ENCODE measurements at regions not wholly inside any gene's neighbourhood (a gene's known extent, or its start where the extent isn't known, plus 50 kb on each side); places are given as distances from the start of the nearest gene placed in this dataset.

- H3K79me2 ChIP-seq (ENCODE audit: control insufficient read depth, insufficient read depth, low read length, unreplicated experiment): no peaks in the 10 kb centered on the region
- H3K4me1 ChIP-seq (ENCODE audit: control insufficient read depth, insufficient read depth, low read length, unreplicated experiment): no peaks in the 10 kb centered on the region
- H2AFZ ChIP-seq (ENCODE audit: low read length, unreplicated experiment): no peak overlapping the region
- H3K4me3 ChIP-seq (ENCODE audit: low read depth, low read length): no peak overlapping the region
- H3K27me3 ChIP-seq (ENCODE audit: insufficient read depth, low read length): no peaks in the 10 kb centered on the region
- no peak overlapping the region for H3K27ac ChIP-seq (ENCODE audit: low read depth, low read length)
- no peaks in the 10 kb centered on the region for H3K36me3 ChIP-seq (ENCODE audit: insufficient read depth, low read length)
Observed at GRCh38 chr2:66000901-66001300, 434.0 kb upstream of the MEIS1 start.

- Histone ChIP-seq H2AFZ (ENCODE audit: low read length, unreplicated experiment) (no peak overlapping the region), H3K36me3 (ENCODE audit: insufficient read depth, low read length) (no peaks in the 10 kb centered on the region), H3K79me2 (ENCODE audit: control insufficient read depth, insufficient read depth, low read length, unreplicated experiment) (no peaks in the 10 kb centered on the region), H3K4me3 (ENCODE audit: low read depth, low read length) (no peak overlapping the region), H3K4me1 (ENCODE audit: control insufficient read depth, insufficient read depth, low read length, unreplicated experiment) (no peaks in the 10 kb centered on the region), H3K27ac (ENCODE audit: low read depth, low read length) (no peak overlapping the region), H3K27me3 (ENCODE audit: insufficient read depth, low read length) (no peaks in the 10 kb centered on the region)
Observed at GRCh38 chr2:65999796-66000195, 435.1 kb upstream of the MEIS1 start.

- Histone ChIP-seq H3K27ac (ENCODE audit: low read depth, low read length) (no peak overlapping the region), H3K4me1 (ENCODE audit: control insufficient read depth, insufficient read depth, low read length, unreplicated experiment) (no peaks in the 10 kb centered on the region), H3K36me3 (ENCODE audit: insufficient read depth, low read length) (no peaks in the 10 kb centered on the region), H3K79me2 (ENCODE audit: control insufficient read depth, insufficient read depth, low read length, unreplicated experiment) (no peaks in the 10 kb centered on the region), H3K27me3 (ENCODE audit: insufficient read depth, low read length) (no peaks in the 10 kb centered on the region), H3K4me3 (ENCODE audit: low read depth, low read length) (no peak overlapping the region), H2AFZ (ENCODE audit: low read length, unreplicated experiment) (no peak overlapping the region)
Observed at GRCh38 chr2:65999103-65999502, 435.8 kb upstream of the MEIS1 start.

GRCh38 chr2:65997961-65998360 lies 437.0 kb upstream of the MEIS1 start:
- Histone ChIP-seq H3K27me3 (ENCODE audit: insufficient read depth, low read length) (no peaks in the 10 kb centered on the region), H3K4me3 (ENCODE audit: low read depth, low read length) (no peak overlapping the region), H2AFZ (ENCODE audit: low read length, unreplicated experiment) (no peak overlapping the region), H3K36me3 (ENCODE audit: insufficient read depth, low read length) (no peaks in the 10 kb centered on the region), H3K27ac (ENCODE audit: low read depth, low read length) (no peak overlapping the region), H3K79me2 (ENCODE audit: control insufficient read depth, insufficient read depth, low read length, unreplicated experiment) (no peaks in the 10 kb centered on the region), H3K4me1 (ENCODE audit: control insufficient read depth, insufficient read depth, low read length, unreplicated experiment) (no peaks in the 10 kb centered on the region)

GRCh38 chr2:65992198-65992554 lies 442.7 kb upstream of the MEIS1 start:
- H3K27ac ChIP-seq (ENCODE audit: low read depth, low read length): no peak overlapping the region
- H3K27me3 ChIP-seq (ENCODE audit: insufficient read depth, low read length): no peaks in the 10 kb centered on the region
- H3K36me3 ChIP-seq (ENCODE audit: insufficient read depth, low read length): no peaks in the 10 kb centered on the region
- H3K79me2 ChIP-seq (ENCODE audit: control insufficient read depth, insufficient read depth, low read length, unreplicated experiment): no peaks in the 10 kb centered on the region
- no peak overlapping the region for H3K4me3 ChIP-seq (ENCODE audit: low read depth, low read length)
- no peaks in the 10 kb centered on the region for H3K4me1 ChIP-seq (ENCODE audit: control insufficient read depth, insufficient read depth, low read length, unreplicated experiment)
- H2AFZ ChIP-seq (ENCODE audit: low read length, unreplicated experiment): no peak overlapping the region

GRCh38 chr2:65991381-65992197 lies 443.3 kb upstream of the MEIS1 start:
- H3K4me1 ChIP-seq (ENCODE audit: control insufficient read depth, insufficient read depth, low read length, unreplicated experiment): no peaks in the 10 kb centered on the region
- H3K4me3 ChIP-seq (ENCODE audit: low read depth, low read length): no peak overlapping the region
- H3K79me2 ChIP-seq (ENCODE audit: control insufficient read depth, insufficient read depth, low read length, unreplicated experiment): no peaks in the 10 kb centered on the region
- no peak overlapping the region for H3K27ac ChIP-seq (ENCODE audit: low read depth, low read length)
- no peaks in the 10 kb centered on the region for H3K36me3 ChIP-seq (ENCODE audit: insufficient read depth, low read length)
- H3K27me3 ChIP-seq (ENCODE audit: insufficient read depth, low read length): no peaks in the 10 kb centered on the region
- no peak overlapping the region for H2AFZ ChIP-seq (ENCODE audit: low read length, unreplicated experiment)

GRCh38 chr2:65985986-65986385 lies 448.9 kb upstream of the MEIS1 start:
- H3K79me2 ChIP-seq (ENCODE audit: control insufficient read depth, insufficient read depth, low read length, unreplicated experiment): no peaks in the 10 kb centered on the region
- no peak overlapping the region for H3K27ac ChIP-seq (ENCODE audit: low read depth, low read length)
- no peak overlapping the region for H3K4me3 ChIP-seq (ENCODE audit: low read depth, low read length)
- no peaks in the 10 kb centered on the region for H3K36me3 ChIP-seq (ENCODE audit: insufficient read depth, low read length)
- no peak overlapping the region for H2AFZ ChIP-seq (ENCODE audit: low read length, unreplicated experiment)
- no peaks in the 10 kb centered on the region for H3K27me3 ChIP-seq (ENCODE audit: insufficient read depth, low read length)
- no peaks in the 10 kb centered on the region for H3K4me1 ChIP-seq (ENCODE audit: control insufficient read depth, insufficient read depth, low read length, unreplicated experiment)

GRCh38 chr2:65980531-65980930 lies 454.4 kb upstream of the MEIS1 start:
- no peaks in the 10 kb centered on the region for H3K4me1 ChIP-seq (ENCODE audit: control insufficient read depth, insufficient read depth, low read length, unreplicated experiment)
- no peak overlapping the region for H3K4me3 ChIP-seq (ENCODE audit: low read depth, low read length)
- no peaks in the 10 kb centered on the region for H3K27me3 ChIP-seq (ENCODE audit: insufficient read depth, low read length)
- H3K36me3 ChIP-seq (ENCODE audit: insufficient read depth, low read length): no peaks in the 10 kb centered on the region
- no peaks in the 10 kb centered on the region for H3K79me2 ChIP-seq (ENCODE audit: control insufficient read depth, insufficient read depth, low read length, unreplicated experiment)
- H2AFZ ChIP-seq (ENCODE audit: low read length, unreplicated experiment): no peak overlapping the region
- H3K27ac ChIP-seq (ENCODE audit: low read depth, low read length): no peak overlapping the region

GRCh38 chr2:65979446-65979845 lies 455.5 kb upstream of the MEIS1 start:
- no peak overlapping the region for H3K27ac ChIP-seq (ENCODE audit: low read depth, low read length)
- no peaks in the 10 kb centered on the region for H3K79me2 ChIP-seq (ENCODE audit: control insufficient read depth, insufficient read depth, low read length, unreplicated experiment)
- no peaks in the 10 kb centered on the region for H3K36me3 ChIP-seq (ENCODE audit: insufficient read depth, low read length)
- no peaks in the 10 kb centered on the region for H3K4me1 ChIP-seq (ENCODE audit: control insufficient read depth, insufficient read depth, low read length, unreplicated experiment)
- no peak overlapping the region for H2AFZ ChIP-seq (ENCODE audit: low read length, unreplicated experiment)
- H3K4me3 ChIP-seq (ENCODE audit: low read depth, low read length): no peak overlapping the region
- no peaks in the 10 kb centered on the region for H3K27me3 ChIP-seq (ENCODE audit: insufficient read depth, low read length)

GRCh38 chr2:65974067-65974723 lies 460.7 kb upstream of the MEIS1 start:
- Histone ChIP-seq H3K79me2 (ENCODE audit: control insufficient read depth, insufficient read depth, low read length, unreplicated experiment) (no peaks in the 10 kb centered on the region), H2AFZ (ENCODE audit: low read length, unreplicated experiment) (no peak overlapping the region), H3K27me3 (ENCODE audit: insufficient read depth, low read length) (no peaks in the 10 kb centered on the region), H3K27ac (ENCODE audit: low read depth, low read length) (no peak overlapping the region), H3K36me3 (ENCODE audit: insufficient read depth, low read length) (no peaks in the 10 kb centered on the region), H3K4me1 (ENCODE audit: control insufficient read depth, insufficient read depth, low read length, unreplicated experiment) (no peaks in the 10 kb centered on the region), H3K4me3 (ENCODE audit: low read depth, low read length) (no peak overlapping the region)

- H3K36me3 ChIP-seq (ENCODE audit: insufficient read depth, low read length): no peaks in the 10 kb centered on the region
- no peaks in the 10 kb centered on the region for H3K79me2 ChIP-seq (ENCODE audit: control insufficient read depth, insufficient read depth, low read length, unreplicated experiment)
- H3K27me3 ChIP-seq (ENCODE audit: insufficient read depth, low read length): no peaks in the 10 kb centered on the region
- H3K4me1 ChIP-seq (ENCODE audit: control insufficient read depth, insufficient read depth, low read length, unreplicated experiment): no peaks in the 10 kb centered on the region
- no peak overlapping the region for H3K4me3 ChIP-seq (ENCODE audit: low read depth, low read length)
- H2AFZ ChIP-seq (ENCODE audit: low read length, unreplicated experiment): no peak overlapping the region
- H3K27ac ChIP-seq (ENCODE audit: low read depth, low read length): no peak overlapping the region
Observed at GRCh38 chr2:65969161-65969560, 465.8 kb upstream of the MEIS1 start.
